Osteoblast (primary cell): ENCODE measurements at regions not wholly inside any gene's neighbourhood (a gene's known extent, or its start where the extent isn't known, plus 50 kb on each side); places are given as distances from the start of the nearest gene placed in this dataset.

Source experiments
- DNase-seq: peaks from one replicate; pipeline ENCODE4 v3.0.0; 2011; ENCODE audit warnings: low spot score, mixed read lengths; ENCODE audit not compliant: insufficient read length; ENCODE audit errors: missing footprints
- H2AFZ ChIP-seq: 2 replicates; pipeline ENCODE4 v1.6.0; 2011; ENCODE audit warnings: mild to moderate bottlenecking, low read length
- H3K27ac ChIP-seq: 2 replicates; pipeline ENCODE4 v1.5.1; 2011; ENCODE audit warnings: mild to moderate bottlenecking, low read depth, low read length, moderate library complexity
- H3K27me3 ChIP-seq: 2 replicates; pipeline ENCODE4 v1.6.0; 2012; ENCODE audit warnings: mild to moderate bottlenecking, control low read depth, inconsistent platforms, low read length, moderate library complexity; ENCODE audit not compliant: insufficient read depth
- H3K36me3 ChIP-seq: 2 replicates; pipeline ENCODE4 v1.5.1; 2011; ENCODE audit warnings: mild to moderate bottlenecking, low read length, control low read depth, moderate library complexity; ENCODE audit not compliant: insufficient read depth
- H3K4me1 ChIP-seq: 2 replicates; pipeline ENCODE4 v1.5.1; 2011; ENCODE audit warnings: mild to moderate bottlenecking, low read length, control low read depth, moderate library complexity; ENCODE audit not compliant: insufficient read depth
- H3K4me2 ChIP-seq: 2 replicates; pipeline ENCODE4 v1.6.0; 2011; ENCODE audit warnings: mild to moderate bottlenecking, low read length; ENCODE audit not compliant: insufficient read depth
- H3K4me3 ChIP-seq: fragments of 200-600 bp; sonication (generic); 3 replicates; pipeline ENCODE4 v1.5.1; 2012; ENCODE audit warnings: mild to moderate bottlenecking, low read length, inconsistent platforms; ENCODE audit not compliant: insufficient read depth
- H3K79me2 ChIP-seq: 2 replicates; pipeline ENCODE4 v1.6.0; 2012; ENCODE audit warnings: mild to moderate bottlenecking, low read length, control low read depth, inconsistent platforms; ENCODE audit not compliant: insufficient read depth
- H3K9me3 ChIP-seq: 2 replicates; pipeline ENCODE4 v1.5.1; 2011; ENCODE audit warnings: low read depth, low read length, control low read depth
- H4K20me1 ChIP-seq: 2 replicates; pipeline ENCODE4 v1.6.0; 2012; ENCODE audit warnings: mild to moderate bottlenecking, low read length, control low read depth; ENCODE audit not compliant: insufficient read depth
- CTCF ChIP-seq: IDR thresholded peaks from 2 replicates; pipeline ENCODE4 v1.5.1; 2011; ENCODE audit warnings: mild to moderate bottlenecking, low read depth, low read length, moderate library complexity; ENCODE audit errors: extremely low read depth

GRCh38 chr16:5693426-5693825 is 595.8 kb upstream of the EEF2KMT start:
- H3K79me2 ChIP-seq = no peaks in the 10 kb centered on the region
- no peak for DNase-seq
- no peak overlapping the region for H2AFZ ChIP-seq

GRCh38 chr16:5681966-5682365 is 584.4 kb upstream of the EEF2KMT start:
- Histone ChIP-seq H3K27me3 (no peaks in the 10 kb centered on the region), H4K20me1 (no peaks in the 10 kb centered on the region), H3K79me2 (no peaks in the 10 kb centered on the region), H2AFZ (no peak overlapping the region), H3K4me1 (no peaks in the 10 kb centered on the region), H3K4me2 (no peak overlapping the region), H3K36me3 (no peaks in the 10 kb centered on the region), H3K27ac (no peak overlapping the region), H3K4me3 (no peak overlapping the region), H3K9me3 (no peaks in the 10 kb centered on the region)
- TF ChIP-seq CTCF = no peak
- DNase-seq = no peak

More at GRCh38 chr16:5693426-5693825, 595.8 kb upstream of the EEF2KMT start:
- H3K4me1 ChIP-seq = no peaks in the 10 kb centered on the region
- H3K27ac ChIP-seq = no peak overlapping the region
- no peaks in the 10 kb centered on the region for H3K36me3 ChIP-seq
- no peak overlapping the region for H3K4me2 ChIP-seq
- no peaks in the 10 kb centered on the region for H3K9me3 ChIP-seq
- no peak for TF ChIP-seq CTCF
- no peaks in the 10 kb centered on the region for H4K20me1 ChIP-seq
- H3K4me3 ChIP-seq = no peak overlapping the region
- H3K27me3 ChIP-seq = no peaks in the 10 kb centered on the region

DNA sequence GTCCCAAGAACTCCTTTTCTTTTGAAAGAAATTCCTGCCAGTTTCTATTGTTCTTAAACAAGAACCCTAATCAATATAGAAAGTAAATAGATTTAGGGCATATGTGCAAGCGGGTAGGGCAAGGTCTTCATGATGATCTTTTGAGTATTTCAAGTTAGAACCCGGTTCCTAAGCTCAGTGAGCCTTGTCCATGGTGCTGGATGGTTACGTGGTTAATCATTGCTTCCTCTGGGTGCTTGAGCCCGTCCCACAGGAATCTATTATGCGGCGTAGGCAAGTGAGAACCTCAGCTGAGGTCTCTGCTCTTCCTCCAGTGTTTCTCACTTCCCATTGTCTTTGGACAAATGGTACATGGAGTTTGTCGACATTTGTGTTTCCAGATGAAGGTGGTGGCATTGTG is 580.8 kb upstream of the EEF2KMT start:
- DNase-seq = no peak
- H3K79me2 ChIP-seq = no peaks in the 10 kb centered on the region
- no peak for TF ChIP-seq CTCF
- H2AFZ ChIP-seq = no peak overlapping the region
- no peak overlapping the region for H3K4me3 ChIP-seq
- H3K27me3 ChIP-seq = no peaks in the 10 kb centered on the region
- no peak overlapping the region for H3K4me2 ChIP-seq
- H4K20me1 ChIP-seq = no peaks in the 10 kb centered on the region
- H3K27ac ChIP-seq = no peak overlapping the region
- peaks cover 3% of the 10 kb centered on the region for H3K9me3 ChIP-seq
- H3K36me3 ChIP-seq = no peaks in the 10 kb centered on the region
- no peaks in the 10 kb centered on the region for H3K4me1 ChIP-seq

GRCh38 chr16:5671421-5671820 is 573.8 kb upstream of the EEF2KMT start:
- no peaks in the 10 kb centered on the region for H4K20me1 ChIP-seq
- H3K79me2 ChIP-seq = no peaks in the 10 kb centered on the region
- TF ChIP-seq CTCF = no peak
- no peak overlapping the region for H3K4me3 ChIP-seq
- no peaks in the 10 kb centered on the region for H3K4me1 ChIP-seq
- no peak overlapping the region for H2AFZ ChIP-seq
- no peak overlapping the region for H3K4me2 ChIP-seq
- no peak overlapping the region for H3K27ac ChIP-seq
- DNase-seq = no peak
- H3K36me3 ChIP-seq = no peaks in the 10 kb centered on the region
- H3K9me3 ChIP-seq = peaks cover 3% of the 10 kb centered on the region
- no peaks in the 10 kb centered on the region for H3K27me3 ChIP-seq
